ENCODE measurements at regions not wholly inside any gene's neighbourhood (a gene's known extent, or its start where the extent isn't known, plus 50 kb on each side); places are given as distances from the start of the nearest gene placed in this dataset.

DNA sequence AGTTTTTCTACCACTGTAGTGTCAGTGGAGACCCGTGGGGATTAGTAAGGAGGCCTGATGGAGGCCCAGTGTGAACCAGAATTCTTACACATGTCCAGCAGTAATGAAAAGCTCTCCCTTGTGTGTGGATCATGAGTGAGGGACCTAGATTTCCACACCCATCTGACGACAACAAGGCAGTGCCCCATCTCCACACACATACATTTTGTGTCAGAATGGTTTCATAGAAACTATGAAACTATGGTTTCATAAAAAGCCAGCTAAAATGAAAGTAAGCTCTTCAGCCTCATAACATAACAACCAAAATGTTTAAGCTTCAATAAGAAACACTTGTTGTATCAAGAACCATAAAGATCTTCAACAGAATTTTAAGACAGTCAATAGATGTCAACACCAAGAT is 884.5 kb upstream of the ADGRL3 start:
- intact Hi-C loops (cut with micrococcal nuclease): loop anchor here (10.0 kb wide), 1 partner anchor 101 kb away; no protein-coding TSS in a partner anchor
- TF ChIP-seq, protein P1, sequence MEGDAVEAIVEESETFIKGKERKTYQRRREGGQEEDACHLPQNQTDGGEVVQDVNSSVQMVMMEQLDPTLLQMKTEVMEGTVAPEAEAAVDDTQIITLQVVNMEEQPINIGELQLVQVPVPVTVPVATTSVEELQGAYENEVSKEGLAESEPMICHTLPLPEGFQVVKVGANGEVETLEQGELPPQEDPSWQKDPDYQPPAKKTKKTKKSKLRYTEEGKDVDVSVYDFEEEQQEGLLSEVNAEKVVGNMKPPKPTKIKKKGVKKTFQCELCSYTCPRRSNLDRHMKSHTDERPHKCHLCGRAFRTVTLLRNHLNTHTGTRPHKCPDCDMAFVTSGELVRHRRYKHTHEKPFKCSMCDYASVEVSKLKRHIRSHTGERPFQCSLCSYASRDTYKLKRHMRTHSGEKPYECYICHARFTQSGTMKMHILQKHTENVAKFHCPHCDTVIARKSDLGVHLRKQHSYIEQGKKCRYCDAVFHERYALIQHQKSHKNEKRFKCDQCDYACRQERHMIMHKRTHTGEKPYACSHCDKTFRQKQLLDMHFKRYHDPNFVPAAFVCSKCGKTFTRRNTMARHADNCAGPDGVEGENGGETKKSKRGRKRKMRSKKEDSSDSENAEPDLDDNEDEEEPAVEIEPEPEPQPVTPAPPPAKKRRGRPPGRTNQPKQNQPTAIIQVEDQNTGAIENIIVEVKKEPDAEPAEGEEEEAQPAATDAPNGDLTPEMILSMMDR (conservative IDR thresholded peaks at IDR 0.05; ENCODE audit: low read depth, low read length): no peak
- TF ChIP-seq EZH2phosphoT487 (IDR thresholded peaks at IDR 0.05; ENCODE audit: borderline replicate concordance, low read length) (no peak), EZH2 (IDR thresholded peaks at IDR 0.05; ENCODE audit: low read length, unreplicated experiment) (no peak)
- ChIA-PET CTCF (no interaction called here), POLR2A (ENCODE audit: unreplicated experiment) (no interaction called here)
- no peaks in the 10 kb centered on the region for H4K20me1 ChIP-seq (ENCODE audit: low read length)
- H3K9me2 ChIP-seq (replicated peaks; ENCODE audit: low read length): no peaks in the 10 kb centered on the region
- no peaks in the 10 kb centered on the region for H3K36me3 ChIP-seq (ENCODE audit: low read depth, low read length)
- H3F3A ChIP-seq (ENCODE audit: low read length, unreplicated experiment): no peaks in the 10 kb centered on the region
- DNase-seq (no peak), ATAC-seq (no peak)
- no peaks in the 10 kb centered on the region for H3K9me3 ChIP-seq (ENCODE audit: low read length)
- H3K27me3 ChIP-seq (ENCODE audit: low read length): no peaks in the 10 kb centered on the region
- no peak overlapping the region for H3K4me3 ChIP-seq (ENCODE audit: low read length)
- no peak overlapping the region for H3K27ac ChIP-seq (ENCODE audit: low read length)
- no TSS peak for BruUV-seq (replicated peaks)
- H3K79me2 ChIP-seq (ENCODE audit: low read length): no peaks in the 10 kb centered on the region
- H3K9ac ChIP-seq (ENCODE audit: low read length): no peak overlapping the region
- H2AFZ ChIP-seq (ENCODE audit: low read length): 0 out of 2 replicates have a peak overlapping the region, but pooled peaks have one; percentile 49
- H3K4me2 ChIP-seq (ENCODE audit: low read length): no peak overlapping the region
- H3K4me1 ChIP-seq (ENCODE audit: insufficient read depth, low read length): peaks cover 19% of the 10 kb centered on the region

DNA sequence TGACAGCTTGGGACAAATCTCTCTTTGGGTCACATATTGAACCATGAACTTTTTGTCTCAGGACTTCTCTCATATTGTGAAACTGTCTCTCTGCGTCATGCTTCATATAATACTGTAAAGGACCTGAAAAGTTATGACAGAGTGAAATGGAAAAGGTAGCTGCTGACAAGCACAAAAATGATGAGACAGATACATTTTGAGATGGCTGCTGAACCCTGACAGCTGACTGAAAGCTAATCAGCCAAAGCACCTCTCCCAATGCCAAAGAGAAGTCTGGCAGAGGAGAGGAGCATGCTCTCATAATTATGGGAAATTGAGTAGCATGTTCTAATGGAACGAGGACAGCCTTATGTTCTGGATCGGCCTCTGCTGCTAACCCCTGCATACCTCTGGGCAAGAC is 873.4 kb upstream of the ADGRL3 start:
- DNase-seq (no peak), ATAC-seq (no peak)
- H3K4me2 ChIP-seq (ENCODE audit: low read length): no peak overlapping the region
- no peaks in the 10 kb centered on the region for H3K9me3 ChIP-seq (ENCODE audit: low read length)
- no peaks in the 10 kb centered on the region for H3F3A ChIP-seq (ENCODE audit: low read length, unreplicated experiment)
- H3K4me1 ChIP-seq (ENCODE audit: insufficient read depth, low read length): no peaks in the 10 kb centered on the region
- no peak overlapping the region for H3K9ac ChIP-seq (ENCODE audit: low read length)
- H3K9me2 ChIP-seq (replicated peaks; ENCODE audit: low read length): no peaks in the 10 kb centered on the region
- H2AFZ ChIP-seq (ENCODE audit: low read length): no peak overlapping the region
- intact Hi-C loops (cut with micrococcal nuclease): no loop called here
- H4K20me1 ChIP-seq (ENCODE audit: low read length): no peaks in the 10 kb centered on the region
- no peak overlapping the region for H3K4me3 ChIP-seq (ENCODE audit: low read length)
- ChIA-PET CTCF (no interaction called here), POLR2A (ENCODE audit: unreplicated experiment) (no interaction called here)
- no peaks in the 10 kb centered on the region for H3K27me3 ChIP-seq (ENCODE audit: low read length)
- no peak overlapping the region for H3K27ac ChIP-seq (ENCODE audit: low read length)
- H3K79me2 ChIP-seq (ENCODE audit: low read length): no peaks in the 10 kb centered on the region
- H3K36me3 ChIP-seq (ENCODE audit: low read depth, low read length): no peaks in the 10 kb centered on the region
- BruUV-seq (replicated peaks): no TSS peak
- TF ChIP-seq, protein P1 (conservative IDR thresholded peaks at IDR 0.05; ENCODE audit: low read depth, low read length): no peak
- TF ChIP-seq EZH2phosphoT487 (IDR thresholded peaks at IDR 0.05; ENCODE audit: borderline replicate concordance, low read length) (no peak), EZH2 (IDR thresholded peaks at IDR 0.05; ENCODE audit: low read length, unreplicated experiment) (no peak)

DNA sequence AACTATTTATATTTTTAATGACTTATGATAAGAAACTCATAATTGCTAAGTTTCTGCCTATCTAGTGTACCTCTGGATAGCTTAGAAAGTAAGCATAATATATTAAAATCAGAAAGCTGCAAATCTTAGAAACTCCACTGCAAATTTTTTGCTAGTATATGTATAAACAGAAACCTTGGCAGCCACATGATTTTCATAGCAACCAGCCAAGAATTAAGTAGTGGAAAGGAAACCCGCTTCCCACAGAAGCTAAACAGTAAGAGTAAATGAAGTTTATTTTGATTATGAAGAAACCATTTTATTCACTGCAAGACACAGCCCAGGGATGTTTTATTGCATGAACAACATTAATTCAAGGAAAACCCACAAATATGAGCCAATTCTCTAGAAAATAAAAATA is 872.5 kb upstream of the ADGRL3 start:
- ChIA-PET CTCF (no interaction called here), POLR2A (ENCODE audit: unreplicated experiment) (interaction anchor here (0.6 kb wide), 1 partner anchor 1538 kb away, joined by 3 read pairs; no protein-coding TSS in a partner anchor)
- Histone ChIP-seq H3K27ac (ENCODE audit: low read length) (no peak overlapping the region), H3K9ac (ENCODE audit: low read length) (no peak overlapping the region), H3K4me3 (ENCODE audit: low read length) (no peak overlapping the region), H3K79me2 (ENCODE audit: low read length) (no peaks in the 10 kb centered on the region), H3K9me3 (ENCODE audit: low read length) (no peaks in the 10 kb centered on the region), H3K27me3 (ENCODE audit: low read length) (no peaks in the 10 kb centered on the region), H3F3A (ENCODE audit: low read length, unreplicated experiment) (no peaks in the 10 kb centered on the region), H3K4me1 (ENCODE audit: insufficient read depth, low read length) (no peaks in the 10 kb centered on the region), H3K36me3 (ENCODE audit: low read depth, low read length) (no peaks in the 10 kb centered on the region), H4K20me1 (ENCODE audit: low read length) (no peaks in the 10 kb centered on the region), H3K9me2 (replicated peaks; ENCODE audit: low read length) (no peaks in the 10 kb centered on the region), H3K4me2 (ENCODE audit: low read length) (no peak overlapping the region), H2AFZ (ENCODE audit: low read length) (no peak overlapping the region)
- ATAC-seq: no peak
- TF ChIP-seq, protein P1 (conservative IDR thresholded peaks at IDR 0.05; ENCODE audit: low read depth, low read length): no peak
- TF ChIP-seq EZH2phosphoT487 (IDR thresholded peaks at IDR 0.05; ENCODE audit: borderline replicate concordance, low read length) (no peak), EZH2 (IDR thresholded peaks at IDR 0.05; ENCODE audit: low read length, unreplicated experiment) (no peak)
- DNase-seq: no peak
- intact Hi-C loops (cut with micrococcal nuclease): no loop called here
- BruUV-seq (replicated peaks): no TSS peak

Data from PC-3 (cell line).